HG03159 (cell line): ENCODE measurements at regions not wholly inside any gene's neighbourhood (a gene's known extent, or its start where the extent isn't known, plus 50 kb on each side); places are given as distances from the start of the nearest gene placed in this dataset.

ENCODE experiments used
- ATAC-seq: cut with Tn5 transposase; IDR thresholded peaks from one replicate; pipeline ENCODE4 v1.9.1; 2021; ENCODE audit warnings: mild to moderate bottlenecking, moderate library complexity; ENCODE audit not compliant: unreplicated experiment

- no peak for ATAC-seq
These were observed 497.2 kb downstream of the BUD13 start for GRCh38 chr11:116275635-116276034.

GRCh38 chr11:116274521-116274920 is 498.3 kb downstream of the BUD13 start:
- ATAC-seq, result no peak

- ATAC-seq, result no peak
These were observed 500.5 kb downstream of the BUD13 start for GRCh38 chr11:116272181-116272789.

GRCh38 chr11:116271479-116271878 is 501.3 kb downstream of the BUD13 start:
- ATAC-seq, result no peak

GRCh38 chr11:116267146-116267545 is 505.6 kb downstream of the BUD13 start:
- no peak for ATAC-seq

- no peak for ATAC-seq
These were observed 509.0 kb downstream of the BUD13 start for GRCh38 chr11:116263770-116264169.

- no peak for ATAC-seq
These were observed 509.8 kb downstream of the BUD13 start for GRCh38 chr11:116263019-116263418.

GRCh38 chr11:116262370-116262769 is 510.4 kb downstream of the BUD13 start:
- no peak for ATAC-seq

GRCh38 chr11:116261606-116262005 is 511.2 kb downstream of the BUD13 start:
- no peak for ATAC-seq

- ATAC-seq, result no peak
These were observed 514.0 kb downstream of the BUD13 start for GRCh38 chr11:116258821-116259220.

- no peak for ATAC-seq
These were observed 514.9 kb downstream of the BUD13 start for GRCh38 chr11:116257883-116258282.

GRCh38 chr11:116257092-116257491 is 515.7 kb downstream of the BUD13 start:
- no peak for ATAC-seq

GRCh38 chr11:116256215-116256614 is 516.6 kb downstream of the BUD13 start:
- ATAC-seq, result no peak

GRCh38 chr11:116255321-116255953 is 517.4 kb downstream of the BUD13 start:
- no peak for ATAC-seq

- ATAC-seq, result no peak
These were observed 522.6 kb downstream of the BUD13 start for GRCh38 chr11:116250155-116250554.

GRCh38 chr11:116249561-116249960 is 523.2 kb downstream of the BUD13 start:
- ATAC-seq, result no peak

- ATAC-seq, result no peak
These were observed 527.9 kb downstream of the BUD13 start for GRCh38 chr11:116244889-116245288.

- ATAC-seq, result no peak
These were observed 528.3 kb downstream of the BUD13 start for GRCh38 chr11:116244439-116244838.

- no peak for ATAC-seq
These were observed 528.8 kb downstream of the BUD13 start for GRCh38 chr11:116243991-116244390.

GRCh38 chr11:116242006-116242405 is 530.8 kb downstream of the BUD13 start:
- no peak for ATAC-seq

- no peak for ATAC-seq
These were observed 532.1 kb downstream of the BUD13 start for GRCh38 chr11:116240710-116241109.

GRCh38 chr11:116239247-116239646 is 533.5 kb downstream of the BUD13 start:
- ATAC-seq, result no peak
